ENCODE measurements at regions not wholly inside any gene's neighbourhood (a gene's known extent, or its start where the extent isn't known, plus 50 kb on each side); places are given as distances from the start of the nearest gene placed in this dataset.

DNA sequence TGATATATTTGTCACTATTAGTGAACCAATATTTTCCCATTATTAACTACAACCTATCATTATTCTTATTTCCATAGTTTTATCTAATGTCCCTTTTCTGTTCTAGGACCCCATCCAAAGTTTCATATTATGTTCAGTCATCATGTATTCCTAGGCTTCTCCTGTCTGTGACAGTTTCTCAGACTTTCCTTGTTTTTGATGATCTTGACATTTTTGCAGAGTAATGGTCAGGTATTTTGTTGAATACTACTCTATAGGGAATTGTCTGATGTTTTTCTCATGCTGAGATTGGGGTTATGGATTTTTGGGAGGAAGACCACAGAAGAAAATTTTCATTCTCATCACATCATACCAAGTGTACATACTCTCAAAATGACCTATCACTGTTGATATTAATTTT lies 684.6 kb downstream of the PLCL1 start:
- no peaks in the 10 kb centered on the region for H3K9me2 ChIP-seq (ENCODE audit: insufficient read depth)
- DNase-seq: no peak
- no peak for TF ChIP-seq EZH2 (IDR thresholded peaks at IDR 0.05; ENCODE audit: low read depth)
- TF ChIP-seq CTCF (conservative IDR thresholded peaks at IDR 0.05): no peak
- intact Hi-C loops (cut with micrococcal nuclease; ENCODE audit: unreplicated experiment): no loop called here
- H3K27ac ChIP-seq: no peak overlapping the region
- H3F3A ChIP-seq (ENCODE audit: insufficient read depth, low read depth): no peaks in the 10 kb centered on the region
- H3K4me2 ChIP-seq: no peak overlapping the region
- POLR2A ChIA-PET (ENCODE audit: unreplicated experiment): no interaction called here
- no peaks in the 10 kb centered on the region; the same call in 1 of the 2 replicates for H4K20me1 ChIP-seq (ENCODE audit: insufficient read depth)
- H2AFZ ChIP-seq: no peak overlapping the region
- H3K27me3 ChIP-seq (ENCODE audit: insufficient read depth, low read depth): no peaks in the 10 kb centered on the region
- no peak overlapping the region for H3K4me3 ChIP-seq
- no peaks in the 10 kb centered on the region for H3K36me3 ChIP-seq (ENCODE audit: low read depth)
- no peaks in the 10 kb centered on the region for H3K9me3 ChIP-seq (ENCODE audit: insufficient read depth, low read depth)
- BruUV-seq (replicated peaks): no TSS peak
- H3K79me2 ChIP-seq (ENCODE audit: low read depth): no peaks in the 10 kb centered on the region
- H3K4me1 ChIP-seq (replicated peaks; ENCODE audit: insufficient read depth): no peaks in the 10 kb centered on the region
- CTCF ChIA-PET: no interaction called here

GRCh38 chr2:198483051-198483450 lies 678.7 kb downstream of the PLCL1 start:
- H3K4me2 ChIP-seq: no peak overlapping the region
- ChIA-PET CTCF (no interaction called here), POLR2A (ENCODE audit: unreplicated experiment) (no interaction called here)
- no peaks in the 10 kb centered on the region for H3K79me2 ChIP-seq (ENCODE audit: low read depth)
- no peaks in the 10 kb centered on the region for H3F3A ChIP-seq (ENCODE audit: insufficient read depth, low read depth)
- intact Hi-C loops (cut with micrococcal nuclease; ENCODE audit: unreplicated experiment): no loop called here
- H3K4me1 ChIP-seq (replicated peaks; ENCODE audit: insufficient read depth): no peaks in the 10 kb centered on the region
- H3K4me3 ChIP-seq: no peak overlapping the region
- H2AFZ ChIP-seq: no peak overlapping the region
- no peaks in the 10 kb centered on the region for H4K20me1 ChIP-seq (ENCODE audit: insufficient read depth)
- H3K27me3 ChIP-seq (ENCODE audit: insufficient read depth, low read depth): no peaks in the 10 kb centered on the region
- H3K27ac ChIP-seq: no peak overlapping the region
- DNase-seq: no peak
- BruUV-seq (replicated peaks): no TSS peak
- H3K36me3 ChIP-seq (ENCODE audit: low read depth): no peaks in the 10 kb centered on the region
- H3K9me3 ChIP-seq (ENCODE audit: insufficient read depth, low read depth): no peaks in the 10 kb centered on the region
- TF ChIP-seq CTCF (conservative IDR thresholded peaks at IDR 0.05) (no peak), EZH2 (IDR thresholded peaks at IDR 0.05; ENCODE audit: low read depth) (no peak)
- no peaks in the 10 kb centered on the region for H3K9me2 ChIP-seq (ENCODE audit: insufficient read depth)

DNA sequence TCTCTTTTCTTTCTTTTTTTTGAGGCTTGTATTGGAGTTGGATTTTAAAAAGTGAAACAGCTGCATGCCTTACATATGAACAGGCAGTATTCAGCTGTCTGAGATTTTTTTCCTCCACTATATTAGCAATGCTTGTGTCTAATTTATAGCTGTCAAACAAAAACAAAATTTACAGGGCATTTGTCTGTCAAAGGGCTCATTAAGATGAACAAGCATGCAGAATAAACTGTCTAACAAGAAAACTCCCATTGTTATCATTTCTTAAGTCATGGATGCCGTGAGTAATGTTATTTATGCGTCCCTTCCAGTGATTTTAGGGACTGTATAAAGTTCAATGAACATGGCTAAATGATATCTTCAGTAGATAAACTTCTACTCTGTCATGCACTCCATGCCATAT lies 674.7 kb downstream of the PLCL1 start:
- TF ChIP-seq CTCF (conservative IDR thresholded peaks at IDR 0.05) (no peak), EZH2 (IDR thresholded peaks at IDR 0.05; ENCODE audit: low read depth) (no peak)

More for the DNA sequence above, 674.7 kb downstream of the PLCL1 start:
- Histone ChIP-seq H3F3A (ENCODE audit: insufficient read depth, low read depth) (no peaks in the 10 kb centered on the region), H3K4me1 (replicated peaks; ENCODE audit: insufficient read depth) (no peaks in the 10 kb centered on the region), H3K4me2 (no peak overlapping the region), H4K20me1 (ENCODE audit: insufficient read depth) (no peaks in the 10 kb centered on the region), H3K4me3 (no peak overlapping the region), H2AFZ (no peak overlapping the region), H3K27ac (no peak overlapping the region), H3K9me2 (ENCODE audit: insufficient read depth) (no peaks in the 10 kb centered on the region), H3K27me3 (ENCODE audit: insufficient read depth, low read depth) (no peaks in the 10 kb centered on the region), H3K9me3 (ENCODE audit: insufficient read depth, low read depth) (no peaks in the 10 kb centered on the region), H3K36me3 (ENCODE audit: low read depth) (no peaks in the 10 kb centered on the region), H3K79me2 (ENCODE audit: low read depth) (no peaks in the 10 kb centered on the region)
- no TSS peak for BruUV-seq (replicated peaks)
- intact Hi-C loops (cut with micrococcal nuclease; ENCODE audit: unreplicated experiment): no loop called here
- no peak for DNase-seq
- ChIA-PET CTCF (no interaction called here), POLR2A (ENCODE audit: unreplicated experiment) (no interaction called here)

Measured in PC-9 (cell line).